Transverse colon (tissue), 3 donors: ENCODE measurements at regions not wholly inside any gene's neighbourhood (a gene's known extent, or its start where the extent isn't known, plus 50 kb on each side); places are given as distances from the start of the nearest gene placed in this dataset.
"Not testable (repeated sequence)": the region's sequence is repeated elsewhere in the genome, so short reads cannot be mapped to it uniquely, and the experiment has no call there.

ENCODE experiments used
- CTCF ChIP-seq, 5 experiments: fragments of 200-600 bp in 3 of 5; fragments of 450-650 bp in 2 of 5; sonication (generic) in 3 of 5; IDR thresholded peaks; 1 replicate in 2 of 5; 2 replicates in 3 of 5; pipeline ENCODE4 v1.5.1; 2016 to 2017; ENCODE audit warnings: antibody characterized with exemption in 5 of 5, inconsistent platforms in 3 of 5, mild to moderate bottlenecking in 2 of 5, moderate library complexity in 1 of 5
- POLR2A ChIP-seq: fragments of 450-650 bp; IDR thresholded peaks from one replicate; pipeline ENCODE4 v1.6.1; 2016; ENCODE audit warnings: antibody characterized with exemption, mild to moderate bottlenecking, moderate library complexity

GRCh38 chr12:25710938-25711605 is 158.0 kb upstream of the LMNTD1 start:
- not testable (repeated sequence) for TF ChIP-seq CTCF (IDR thresholded peaks at IDR 0.05); POLR2A
